Kidney (tissue), 13 donors: ENCODE measurements at regions not wholly inside any gene's neighbourhood (a gene's known extent, or its start where the extent isn't known, plus 50 kb on each side); places are given as distances from the start of the nearest gene placed in this dataset.

Experiments used
- DNase-seq, 5 donors: peaks; one replicate each; pipeline ENCODE4 v3.0.0-alpha.2; 2013 to 2020
- FAIRE-seq: peaks from 2 replicates; lab custom pipeline; 2012; peaks lifted over from hg19 to GRCh38; lab: Jason Lieb, UNC
- H3K27ac ChIP-seq, 2 donors: one replicate each; pipeline ENCODE4 v1.7.0; 2013; ENCODE audit warnings: low read depth in 2 of 2, low read length in 2 of 2, inconsistent platforms in 1 of 2
- H3K27me3 ChIP-seq: one replicate; pipeline ENCODE4 v1.7.1; 2013; ENCODE audit warnings: low read length, inconsistent platforms; ENCODE audit not compliant: control insufficient read depth, insufficient read depth
- H3K36me3 ChIP-seq, 3 donors: one replicate each; pipeline versions ENCODE4 v1.7.0 to v1.7.1; 2013; ENCODE audit warnings: low read length in 3 of 3, control low read depth in 1 of 3, inconsistent platforms in 1 of 3; ENCODE audit not compliant: insufficient read depth in 3 of 3, control insufficient read depth in 2 of 3
- H3K4me1 ChIP-seq, 3 donors: one replicate each; pipeline versions ENCODE4 v1.7.0 to v1.7.1; 2013; ENCODE audit warnings: low read length in 3 of 3, inconsistent platforms in 1 of 3, low read depth in 1 of 3; ENCODE audit not compliant: control insufficient read depth in 2 of 3, insufficient read depth in 2 of 3
- H3K4me3 ChIP-seq, 3 donors: one replicate each; pipeline versions ENCODE4 v1.7.0 to v1.8.1; 2013; ENCODE audit warnings: low read length in 3 of 3, control low read depth in 1 of 3, inconsistent platforms in 1 of 3
- H3K9ac ChIP-seq, 3 donors: one replicate each; pipeline versions ENCODE4 v1.7.0 to v1.7.1; 2013; ENCODE audit warnings: low read length in 3 of 3, control low read depth in 1 of 3, inconsistent platforms in 1 of 3
- H3K9me3 ChIP-seq, 3 donors: one replicate each; pipeline versions ENCODE4 v1.7.0 to v1.7.1; 2013; ENCODE audit warnings: low read length in 3 of 3, control low read depth in 1 of 3, inconsistent platforms in 1 of 3; ENCODE audit not compliant: control insufficient read depth in 2 of 3, insufficient read depth in 1 of 3
- CTCF ChIP-seq: IDR thresholded peaks from 3 replicates; pipeline ENCODE4 v1.5.1; 2012; ENCODE audit warnings: mild to moderate bottlenecking, moderate library complexity, borderline replicate concordance; ENCODE audit not compliant: insufficient read depth; ENCODE audit errors: extremely low read depth
- intact Hi-C: fragments of 100-400 bp; cut with DNase I; formaldehyde crosslinking; loops from one replicate; pipeline ENCODE4 v1.11.1; 2022
- donor health status: control.
- donor health status: control.
- donor health status: control.
- donor health status: control.
- donor health status: control.
- donor health status: DM: yes; HTN: yes; CAD: no.
- donor health status: Normal renal cell carcinoma (clear cell type).

- H3K4me1 ChIP-seq: no peaks in the 10 kb centered on the region
- no peaks in the 10 kb centered on the region for H3K36me3 ChIP-seq
- no peak for FAIRE-seq
- TF ChIP-seq CTCF: no peak
- H3K9me3 ChIP-seq: no peaks in the 10 kb centered on the region
- no peak overlapping the region for H3K9ac ChIP-seq
- no peak overlapping the region for H3K27ac ChIP-seq
- intact Hi-C loops: no loop called here
- DNase-seq: no peak
- no peak overlapping the region for H3K4me3 ChIP-seq
- no peaks in the 10 kb centered on the region for H3K27me3 ChIP-seq
These were observed 192.8 kb upstream of the GAS1 start for GRCh38 chr9:87140142-87140541.

DNA sequence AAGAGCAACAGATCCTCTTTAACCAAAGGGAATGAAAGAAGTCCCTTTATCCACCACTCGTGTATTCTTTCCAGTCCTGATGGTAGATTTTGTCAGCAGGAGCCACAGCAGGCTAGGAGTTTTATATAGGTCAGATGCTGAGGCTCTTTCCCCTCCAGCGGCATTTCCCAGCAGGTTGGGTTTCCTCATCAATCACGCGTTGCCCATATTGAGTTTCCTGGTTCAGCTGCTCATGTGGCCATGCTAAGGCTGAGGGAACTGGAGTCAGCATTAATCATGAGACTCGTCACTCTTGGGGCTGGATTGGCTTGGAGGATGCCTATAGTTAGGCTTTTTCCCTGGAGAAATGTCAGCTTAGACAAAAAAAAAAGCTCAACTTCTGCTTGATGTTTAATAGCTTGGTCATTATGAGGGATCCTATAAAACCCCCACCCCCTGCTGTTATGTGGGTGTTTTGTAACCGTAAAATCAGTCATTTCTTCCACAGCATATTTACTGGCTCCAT lies 193.4 kb upstream of the GAS1 start:
- peak in 4 of 5 donors; percentile 84 to 94 (median 89) for DNase-seq
- H3K4me3 ChIP-seq: no peak overlapping the region
- FAIRE-seq: no peak
- no peak for TF ChIP-seq CTCF
- no peaks in the 10 kb centered on the region for H3K9me3 ChIP-seq
- H3K4me1 ChIP-seq: no peaks in the 10 kb centered on the region
- no peaks in the 10 kb centered on the region for H3K36me3 ChIP-seq
- no peak overlapping the region for H3K27ac ChIP-seq
- no peak overlapping the region for H3K9ac ChIP-seq
- intact Hi-C loops: no loop called here
- no peaks in the 10 kb centered on the region for H3K27me3 ChIP-seq

- FAIRE-seq (no peak), DNase-seq (peak in 2 of 5 donors; percentile 31 to 56)
- H3K9me3 ChIP-seq: no peaks in the 10 kb centered on the region
- H3K36me3 ChIP-seq: no peaks in the 10 kb centered on the region
- no peaks in the 10 kb centered on the region for H3K27me3 ChIP-seq
- intact Hi-C loops: no loop called here
- no peaks in the 10 kb centered on the region for H3K4me1 ChIP-seq
- no peak overlapping the region for H3K27ac ChIP-seq
- H3K9ac ChIP-seq: no peak overlapping the region
- no peak for TF ChIP-seq CTCF
- no peak overlapping the region for H3K4me3 ChIP-seq
These were observed 193.8 kb upstream of the GAS1 start for GRCh38 chr9:87141124-87141523.

DNA sequence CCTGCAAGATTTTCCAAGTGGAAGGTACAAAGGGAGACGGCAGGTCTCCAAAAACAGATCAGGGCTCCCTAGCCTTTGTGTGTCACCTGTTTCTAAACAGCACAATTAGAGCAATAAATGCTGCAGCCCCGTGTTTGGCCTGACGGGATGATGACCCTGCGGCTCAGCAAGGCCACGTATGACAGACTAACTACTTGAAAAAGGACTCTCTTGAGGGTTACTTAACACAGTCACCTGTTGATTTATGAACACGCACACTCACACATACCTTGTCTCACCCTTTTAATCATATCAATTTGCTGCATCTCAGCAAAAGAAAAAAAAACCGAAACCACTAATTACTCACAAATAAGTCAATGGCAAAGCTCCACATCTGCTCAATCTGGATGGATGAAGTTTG lies 199.6 kb upstream of the GAS1 start:
- H3K36me3 ChIP-seq: no peaks in the 10 kb centered on the region
- no peak for TF ChIP-seq CTCF
- H3K4me3 ChIP-seq: no peak overlapping the region
- H3K4me1 ChIP-seq: peaks cover 0 to 3% (median 2%) of the 10 kb centered on the region in 3 donors
- H3K27me3 ChIP-seq: no peaks in the 10 kb centered on the region
- intact Hi-C loops: no loop called here
- H3K9ac ChIP-seq: no peak overlapping the region
- FAIRE-seq (no peak), DNase-seq (no peak)
- no peak overlapping the region for H3K27ac ChIP-seq
- no peaks in the 10 kb centered on the region for H3K9me3 ChIP-seq
